ENCODE measurements at regions not wholly inside any gene's neighbourhood (a gene's known extent, or its start where the extent isn't known, plus 50 kb on each side); places are given as distances from the start of the nearest gene placed in this dataset.

DNA sequence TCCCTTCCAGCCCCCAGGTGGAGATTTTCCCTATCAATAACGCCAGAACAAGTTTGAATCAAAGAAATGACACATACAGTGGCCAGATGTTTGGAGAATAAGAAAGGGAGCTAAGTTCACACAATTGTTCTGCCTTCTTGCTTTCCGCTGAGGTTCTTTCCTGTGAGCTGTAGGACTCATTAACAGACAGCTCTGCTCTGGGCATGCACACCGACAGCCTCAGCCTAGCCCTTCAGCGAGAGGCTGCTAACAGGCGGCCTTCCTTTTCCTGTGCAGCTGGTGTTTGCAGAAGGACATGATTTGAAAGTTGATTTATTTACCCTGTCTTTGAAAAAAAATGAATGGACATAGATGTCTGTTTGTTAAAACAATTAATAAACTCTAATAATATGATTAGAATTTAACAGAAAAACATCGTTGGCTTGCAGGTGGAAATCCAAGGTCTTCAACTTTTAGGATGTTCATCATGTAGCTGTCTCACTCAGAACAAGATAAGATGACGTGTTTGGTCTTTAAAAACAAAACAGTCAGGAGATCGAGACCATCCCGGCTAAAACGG lies 183.3 kb downstream of the KDR start:
- no peak for TF ChIP-seq EZH2phosphoT487 (IDR thresholded peaks at IDR 0.05; ENCODE audit: borderline replicate concordance)
- TF ChIP-seq YY1 (IDR thresholded peaks at IDR 0.05; ENCODE audit: extremely low read depth, insufficient replicate concordance, low read depth, low read length): no peak
- no peak for TF ChIP-seq CTCF (IDR thresholded peaks at IDR 0.05 in 2 of 3, conservative IDR thresholded peaks at IDR 0.05 in 1 of 3; ENCODE audit: borderline replicate concordance in 1 of 3, insufficient read depth in 1 of 3, low read depth in 2 of 3, low read length in 2 of 3)
- no peak for TF ChIP-seq EZH2 (IDR thresholded peaks at IDR 0.05)
